HepG2 (cell line): ENCODE measurements at regions not wholly inside any gene's neighbourhood (a gene's known extent, or its start where the extent isn't known, plus 50 kb on each side); places are given as distances from the start of the nearest gene placed in this dataset.
"Not testable (repeated sequence)": the region's sequence is repeated elsewhere in the genome, so short reads cannot be mapped to it uniquely, and the experiment has no call there.

Experiments
- ATAC-seq: fragments of 200-7000 bp; cut with Tn5 transposase; 3 replicates; pipeline ENCODE4 v1.9.1; 2020; ENCODE audit warnings: mild to moderate bottlenecking, moderate library complexity
- BruUV-seq: library from RNA; stranded (reverse); fragments of 400-500 nt; replicated peaks from 2 replicates; lab custom pipeline; 2021; lab: Mats Ljungman, UMichigan
- CTCF ChIA-PET: fragments of 300-600 bp; formaldehyde crosslinking; extraction: SDS; loops from one replicate; lab custom pipeline; 2021; ENCODE audit warnings: low total read pairs, inconsistent platforms, low intra/inter-chr PET ratio; lab: Yijun Ruan, JAX
- POLR2A ChIA-PET: fragments of 350-600 bp; sonication (Branson Sonifier 250); formaldehyde crosslinking; loops from one replicate; lab custom pipeline; 2020; ENCODE audit warnings: antibody characterized with exemption, inconsistent platforms; lab: Yijun Ruan, JAX
- DNase-seq: peaks from one replicate; pipeline ENCODE4 v3.0.0-alpha.2; 2015; ENCODE audit warnings: low spot score
- FAIRE-seq: peaks from 3 replicates; lab custom pipeline; 2011; peaks lifted over from hg19 to GRCh38; lab: Jason Lieb, UNC
- H2AFZ ChIP-seq: one replicate; pipeline ENCODE4 v1.6.1; 2011; ENCODE audit warnings: low read length, inconsistent platforms
- H3K27ac ChIP-seq: fragments of 300-600 bp; 3 replicates; pipeline ENCODE4 v1.8.0; 2011; ENCODE audit warnings: mixed run types, mild to moderate bottlenecking, mixed read lengths, low read length, inconsistent platforms; ENCODE audit not compliant: insufficient read depth; ENCODE audit errors: extremely low read length
- H3K27me3 ChIP-seq, 2 experiments: fragments of 200-600 bp in 1 of 2; 2 replicates in 1 of 2; 3 replicates in 1 of 2; pipeline versions ENCODE4 v1.6.0 to v1.8.0; 2011; ENCODE audit warnings: low read length in 2 of 2, mild to moderate bottlenecking in 2 of 2, moderate library complexity in 2 of 2, inconsistent platforms in 1 of 2; ENCODE audit not compliant: insufficient read depth in 2 of 2, control insufficient read depth in 1 of 2
- H3K36me3 ChIP-seq, 2 experiments: fragments of 200-600 bp in 1 of 2; replicated peaks in 1 of 2; 2 replicates in 1 of 2; 3 replicates in 1 of 2; pipeline versions ENCODE4 v1.5.1 to v1.8.0; 2011; ENCODE audit warnings: low read length in 2 of 2, inconsistent platforms in 1 of 2; ENCODE audit not compliant: insufficient read depth in 2 of 2, control insufficient read depth in 1 of 2
- H3K4me1 ChIP-seq: 2 replicates; pipeline ENCODE4 v1.5.1; 2012; ENCODE audit warnings: low read length, inconsistent platforms; ENCODE audit not compliant: insufficient read depth
- H3K4me2 ChIP-seq: 2 replicates; pipeline ENCODE4 v1.6.0; 2011; ENCODE audit warnings: low read depth, low read length, inconsistent platforms
- H3K4me3 ChIP-seq, 3 experiments: fragments of 200-600 bp in 1 of 3; sonication (generic), shearing (Covaris generic) in 1 of 3; replicated peaks in 1 of 3; 2 replicates each; pipeline ENCODE4 v1.5.1; 2011 to 2016; ENCODE audit warnings: low read length in 3 of 3, inconsistent platforms in 2 of 3, low read depth in 2 of 3, mild to moderate bottlenecking in 2 of 3, control low read depth in 1 of 3, mixed read lengths in 1 of 3; ENCODE audit not compliant: insufficient read depth in 1 of 3
- H3K79me2 ChIP-seq: one replicate; pipeline ENCODE4 v1.6.1; 2011; ENCODE audit warnings: low read length, inconsistent platforms; ENCODE audit not compliant: insufficient read depth
- H3K9ac ChIP-seq: 2 replicates; pipeline ENCODE4 v1.6.0; 2011; ENCODE audit warnings: mild to moderate bottlenecking, low read depth, low read length, inconsistent platforms; ENCODE audit not compliant: insufficient read depth
- H3K9me3 ChIP-seq: 2 replicates; pipeline ENCODE4 v1.5.1; 2012; ENCODE audit warnings: mild to moderate bottlenecking, low read length
- H4K20me1 ChIP-seq: 2 replicates; pipeline ENCODE4 v1.6.0; 2011; ENCODE audit warnings: inconsistent platforms, mild to moderate bottlenecking, low read length, moderate library complexity; ENCODE audit not compliant: insufficient read depth
- CEBPB ChIP-seq: IDR thresholded peaks from 2 replicates; pipeline ENCODE4 v1.6.1; 2011; ENCODE audit warnings: low read depth, low read length, improper control_type of control experiment, borderline replicate concordance
- GZF1 ChIP-seq: sonication (generic); formaldehyde crosslinking; IDR thresholded peaks from 2 replicates; pipeline ENCODE4 v1.5.1; 2020; ENCODE audit warnings: mild to moderate bottlenecking, missing genetic modification reagents
- KDM2A ChIP-seq: sonication (generic); formaldehyde crosslinking; IDR thresholded peaks from 2 replicates; pipeline ENCODE4 v1.4.0; 2020; ENCODE audit warnings: low read depth, missing genetic modification reagents, borderline replicate concordance
- KLF12 ChIP-seq: sonication (generic); formaldehyde crosslinking; IDR thresholded peaks from 2 replicates; pipeline ENCODE4 v1.4.0; 2020; ENCODE audit warnings: missing genetic modification reagents, borderline replicate concordance
- KMT2B ChIP-seq: IDR thresholded peaks from 2 replicates; pipeline ENCODE4 v1.6.1; 2016; ENCODE audit warnings: missing genetic modification reagents, missing compliant biosample characterization
- NFRKB ChIP-seq: fragments of 450-650 bp; IDR thresholded peaks from 2 replicates; pipeline ENCODE4 v1.6.1; 2017
- PHF20 ChIP-seq: sonication (generic); formaldehyde crosslinking; IDR thresholded peaks from 2 replicates; pipeline ENCODE4 v1.5.0; 2020; ENCODE audit warnings: mild to moderate bottlenecking, missing genetic modification reagents
- POLR2AphosphoS2 ChIP-seq: IDR thresholded peaks from 2 replicates; pipeline ENCODE4 v1.6.1; 2011; ENCODE audit warnings: low read depth, low read length, improper control_type of control experiment
- RARG ChIP-seq: sonication (generic); formaldehyde crosslinking; IDR thresholded peaks from 2 replicates; pipeline ENCODE4 v1.4.0; 2020; ENCODE audit warnings: low read depth, mild to moderate bottlenecking, missing genetic modification reagents
- TAF1 ChIP-seq: sonication (generic); formaldehyde crosslinking; IDR thresholded peaks from 2 replicates; pipeline ENCODE4 v1.4.0; 2020; ENCODE audit warnings: missing genetic modification reagents
- TAF15 ChIP-seq: fragments of 200-400 bp; formaldehyde crosslinking; IDR thresholded peaks from one replicate; pipeline ENCODE4 v1.6.1; 2018; ENCODE audit warnings: mild to moderate bottlenecking, low read depth, low read length; ENCODE audit not compliant: poor library complexity, severe bottlenecking
- TCF7L2 ChIP-seq: IDR thresholded peaks from 2 replicates; pipeline ENCODE4 v1.6.1; 2011; ENCODE audit warnings: mild to moderate bottlenecking, low read depth, low read length, moderate library complexity
- YY1 ChIP-seq: IDR thresholded peaks from 2 replicates; pipeline ENCODE4 v1.6.1; 2011; ENCODE audit warnings: low read length, low read depth, moderate library complexity, mild to moderate bottlenecking; ENCODE audit not compliant: insufficient read depth, insufficient replicate concordance
- ZNF253 ChIP-seq: sonication (generic); formaldehyde crosslinking; IDR thresholded peaks from 2 replicates; pipeline ENCODE4 v1.8.0; 2022; ENCODE audit warnings: mild to moderate bottlenecking, missing genetic modification reagents, borderline replicate concordance
- ZNF546 ChIP-seq: sonication (generic); formaldehyde crosslinking; conservative IDR thresholded peaks from 2 replicates; pipeline ENCODE4 v1.8.1; 2023; ENCODE audit warnings: mild to moderate bottlenecking, missing genetic modification reagents
- WGBS: methylation state at CpG from one replicate; pipeline ENCODE4 v1.1.6; 2017; ENCODE audit warnings: low lambda C conversion rate; 5-methylcytosine and 5-hydroxymethylcytosine counted together
- in situ Hi-C: cut with HindIII; loops from 2 replicates; pipeline ENCODE4 v1.10.0; 2017; ENCODE audit warnings: low pct_unique_long_range_greater_than_20kb; ENCODE audit not compliant: extremely low pct_ligation_motif_present
- intact Hi-C: fragments of 100-400 bp; cut with micrococcal nuclease; formaldehyde crosslinking; loops from one replicate; pipeline ENCODE4 v1.10.0; 2022; ENCODE audit not compliant: unreplicated experiment

DNA sequence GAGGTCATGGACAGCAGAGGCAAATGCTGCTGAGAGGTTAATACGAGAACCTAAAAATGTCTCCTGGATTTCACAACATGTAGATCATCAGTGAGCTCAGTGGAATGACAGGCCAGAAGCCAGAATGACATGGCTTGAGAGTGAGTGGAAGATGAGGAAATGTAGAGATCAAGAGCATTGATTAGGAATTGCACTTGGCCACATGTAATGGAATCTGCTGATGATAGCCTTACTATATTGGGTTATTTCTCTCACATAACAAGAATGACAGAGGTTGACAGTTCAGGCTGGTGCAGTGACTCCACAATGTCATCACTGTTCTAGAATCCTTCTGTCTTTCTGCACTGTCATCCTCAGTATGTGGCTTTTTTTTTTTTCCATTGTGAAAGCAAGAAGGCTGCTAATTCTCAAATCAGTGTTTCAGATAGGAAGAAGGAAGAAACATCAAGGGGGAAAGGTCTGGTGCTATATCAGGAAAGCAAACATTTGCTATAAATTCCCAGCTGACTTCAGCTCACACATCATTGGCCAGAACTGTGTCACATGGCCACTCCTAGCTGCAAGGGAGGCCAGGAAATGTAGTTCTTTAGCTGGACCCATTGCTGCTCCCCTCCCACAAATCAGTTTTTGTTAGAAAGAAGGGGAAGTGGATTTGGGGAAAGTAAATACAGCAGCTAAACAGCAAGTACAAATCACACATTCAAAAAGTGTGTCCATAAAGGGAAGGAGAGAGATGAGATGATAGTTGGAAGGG, 127.2 kb downstream of the FAM161A start (continued):
- 0 out of 2 replicates have a peak, but pooled peaks have one; percentile 16 for TF ChIP-seq CEBPB

DNA sequence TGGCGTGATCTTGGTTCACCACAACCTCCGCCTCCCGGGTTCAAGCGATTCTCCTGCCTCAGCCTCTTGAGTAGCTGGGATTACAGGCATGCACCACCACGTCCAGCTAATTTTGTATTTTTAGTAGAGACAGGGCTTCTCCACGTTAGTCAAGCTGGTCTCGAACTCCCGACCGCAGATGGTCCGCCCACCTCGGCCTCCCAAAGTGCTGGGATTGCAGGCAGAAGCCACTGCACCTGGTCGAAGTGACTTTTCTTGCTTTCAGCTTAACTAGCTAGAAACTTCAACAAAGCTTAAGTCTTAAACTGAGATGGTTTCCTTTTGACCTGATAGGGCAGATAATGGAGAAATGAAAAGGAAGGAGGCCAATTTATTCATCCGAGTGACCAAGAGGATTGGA, 130.5 kb downstream of the FAM161A start:
- H3K79me2 ChIP-seq, H3K4me3 ChIP-seq, BruUV-seq, ATAC-seq, H3K9ac ChIP-seq, in situ Hi-C loops, H4K20me1 ChIP-seq, H3K27me3 ChIP-seq, H3K27ac ChIP-seq, DNase-seq, H3K9me3 ChIP-seq, CTCF ChIA-PET, POLR2A ChIA-PET, H3K36me3 ChIP-seq, intact Hi-C loops, H3K4me2 ChIP-seq, H3K4me1 ChIP-seq, H2AFZ ChIP-seq, FAIRE-seq: not testable (repeated sequence)
- 69% methylated on average over 13 of the region's 13 CpGs for WGBS

DNA sequence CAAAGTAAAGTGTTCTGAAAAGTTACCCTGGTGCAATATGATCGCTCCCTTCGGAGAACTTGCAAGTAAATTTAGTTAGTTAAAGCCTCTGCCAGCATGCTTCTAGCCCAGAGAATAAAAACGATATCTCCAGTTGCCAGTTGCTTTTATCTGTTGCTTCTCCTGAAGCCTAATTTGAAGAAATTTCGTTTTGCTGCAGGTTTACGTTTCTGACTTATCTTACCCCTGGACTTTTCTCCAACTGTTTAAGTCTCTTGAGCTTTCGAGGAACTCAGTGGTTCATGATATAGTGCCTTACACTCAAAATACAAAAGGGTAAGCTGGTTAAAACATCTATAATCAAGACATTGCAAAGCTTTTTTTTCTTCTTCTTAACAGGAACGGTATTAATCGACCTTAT, 131.1 kb downstream of the FAM161A start:
- ChIA-PET CTCF (no interaction called here), POLR2A (no interaction called here)

More for the DNA sequence above, 131.1 kb downstream of the FAM161A start:
- Histone ChIP-seq H3K27me3 (0 out of 5 replicates have a peak, but pooled peaks cover 0 to 7% of the 10 kb centered on the region in 2 experiments), H3K9me3 (no peaks in the 10 kb centered on the region), H3K4me2 (no peak overlapping the region), H2AFZ (no peak overlapping the region), H3K79me2 (no peaks in the 10 kb centered on the region), H3K36me3 (no peaks in the 10 kb centered on the region), H3K27ac (no peak overlapping the region), H3K4me1 (no peaks in the 10 kb centered on the region), H3K9ac (no peak overlapping the region), H4K20me1 (no peaks in the 10 kb centered on the region), H3K4me3 (no peak overlapping the region)
- DNase-seq (no peak), ATAC-seq (no peak), FAIRE-seq (no peak)
- WGBS = 31% methylated on average over 8 of the region's 8 CpGs
- in situ Hi-C loops = no loop called here
- no TSS peak for BruUV-seq
- intact Hi-C loops = no loop called here
- TF ChIP-seq KDM2A (CRISPR knock-in tag) (no peak), KLF12 (CRISPR knock-in tag) (no peak), KMT2B (CRISPR knock-in tag) (no peak), POLR2AphosphoS2 (no peak), YY1 (no peak), TCF7L2 (no peak), NFRKB (no peak), PHF20 (no peak), ZNF253 (no peak), RARG (CRISPR knock-in tag) (no peak), GZF1 (CRISPR knock-in tag) (no peak), TAF1 (no peak), TAF15 (no peak), ZNF546 (CRISPR knock-in tag) (no peak)
